ENCODE measurements at regions not wholly inside any gene's neighbourhood (a gene's known extent, or its start where the extent isn't known, plus 50 kb on each side); places are given as distances from the start of the nearest gene placed in this dataset.

DNA sequence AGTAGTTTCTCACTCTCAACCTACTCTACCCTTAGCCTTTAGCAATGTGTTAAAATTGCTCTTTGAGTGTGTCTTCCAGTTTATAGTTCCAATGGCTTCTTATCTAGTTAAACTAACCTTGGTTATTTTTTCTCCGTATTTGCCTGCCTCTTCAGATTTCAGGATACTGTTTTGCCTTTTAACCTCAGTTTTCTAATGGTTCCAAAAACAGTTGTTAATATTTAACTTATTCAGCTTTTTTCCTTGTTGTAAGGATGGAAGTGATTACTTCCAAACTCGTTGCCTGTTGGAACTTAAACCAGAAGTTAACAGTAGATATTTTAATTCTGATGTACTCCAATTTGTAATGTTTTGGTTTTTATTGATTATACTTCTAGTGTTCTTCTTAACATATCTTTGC is 1574.9 kb downstream of the HACE1 start:
- TF ChIP-seq POLR2A (IDR thresholded peaks at IDR 0.05; ENCODE audit: low read length) (no peak), GATA1 (IDR thresholded peaks at IDR 0.05; ENCODE audit: low read depth, low read length) (no peak)
